GM12878 (cell line): ENCODE measurements at regions not wholly inside any gene's neighbourhood (a gene's known extent, or its start where the extent isn't known, plus 50 kb on each side); places are given as distances from the start of the nearest gene placed in this dataset.

Source experiments
- ATAC-seq: fragments of 200-7000 bp; cut with Tn5 transposase; 3 replicates; pipeline ENCODE4 v1.9.1; 2020; ENCODE audit warnings: mild to moderate bottlenecking, moderate library complexity
- BruUV-seq: library from RNA; stranded (reverse); fragments of 400-500 nt; replicated peaks from 2 replicates; lab custom pipeline; 2021; lab: Mats Ljungman, UMichigan
- CTCF ChIA-PET: fragments of 300-600 bp; sonication (Branson Sonifier 250); formaldehyde crosslinking; extraction: SDS; loops from one replicate; lab custom pipeline; 2021; ENCODE audit warnings: inconsistent platforms; lab: Yijun Ruan, JAX
- POLR2A ChIA-PET: fragments of 350-600 bp; formaldehyde crosslinking; extraction: SDS; loops from one replicate; lab custom pipeline; 2021; ENCODE audit warnings: inconsistent platforms; lab: Charles Lee
- RAD21 ChIA-PET: fragments of 300-600 bp; sonication (Branson Sonifier 250); formaldehyde crosslinking; loops from one replicate; lab custom pipeline; 2023; ENCODE audit warnings: antibody characterized with exemption; ENCODE audit not compliant: unreplicated experiment; lab: Charles Lee
- SMC1A ChIA-PET: fragments of 300-600 bp; sonication (Branson Sonifier 250); formaldehyde crosslinking; loops from one replicate; lab custom pipeline; 2023; ENCODE audit not compliant: unreplicated experiment, uncharacterized antibody; lab: Charles Lee
- DNase-seq: peaks from one replicate; pipeline ENCODE4 v3.0.0-alpha.2; 2011; ENCODE audit warnings: low read depth, low spot score
- FAIRE-seq: peaks from 3 replicates; lab custom pipeline; 2011; peaks lifted over from hg19 to GRCh38; lab: Jason Lieb, UNC
- H2AFZ ChIP-seq: 2 replicates; pipeline ENCODE4 v1.6.0; 2011; ENCODE audit warnings: low read depth, low read length, control low read depth; ENCODE audit not compliant: control insufficient read depth
- H3K27ac ChIP-seq: 2 replicates; pipeline ENCODE4 v1.5.1; 2011; ENCODE audit warnings: control low read depth; ENCODE audit not compliant: control insufficient read depth, insufficient read depth
- H3K27me3 ChIP-seq, 2 experiments: replicated peaks in 1 of 2; 2 replicates each; pipeline versions ENCODE4 v1.6.0 to v1.6.1; 2011; ENCODE audit warnings: low read length in 1 of 2; ENCODE audit not compliant: control insufficient read depth in 2 of 2, insufficient read depth in 2 of 2
- H3K36me3 ChIP-seq, 2 experiments: 2 replicates each; pipeline ENCODE4 v1.5.1; 2011; ENCODE audit warnings: low read length in 1 of 2; ENCODE audit not compliant: control insufficient read depth in 2 of 2, insufficient read depth in 2 of 2
- H3K4me1 ChIP-seq: 2 replicates; pipeline ENCODE4 v1.6.1; 2011; ENCODE audit warnings: mild to moderate bottlenecking, low read length, moderate library complexity, mixed read lengths; ENCODE audit not compliant: control insufficient read depth, insufficient read depth
- H3K4me2 ChIP-seq: 2 replicates; pipeline ENCODE4 v1.6.0; 2011; ENCODE audit warnings: control low read depth; ENCODE audit not compliant: control insufficient read depth, insufficient read depth
- H3K4me3 ChIP-seq: fragments of 200-600 bp; sonication (generic); 2 replicates; pipeline ENCODE4 v1.5.1; 2016
- H3K79me2 ChIP-seq: 2 replicates; pipeline ENCODE4 v1.6.0; 2011; ENCODE audit warnings: low read length; ENCODE audit not compliant: control insufficient read depth, insufficient read depth
- H3K9ac ChIP-seq: 2 replicates; pipeline ENCODE4 v1.8.0; 2011; ENCODE audit warnings: low read length, control low read depth, mixed read lengths; ENCODE audit not compliant: control insufficient read depth, insufficient read depth
- H3K9me3 ChIP-seq: replicated peaks from 3 replicates; pipeline ENCODE4 v1.5.1; 2011; ENCODE audit warnings: mild to moderate bottlenecking, low read length; ENCODE audit not compliant: control insufficient read depth, insufficient read depth
- H4K20me1 ChIP-seq: 2 replicates; pipeline ENCODE4 v1.6.0; 2011; ENCODE audit not compliant: control insufficient read depth, insufficient read depth
- NFXL1 ChIP-seq: fragments of 450-650 bp; IDR thresholded peaks from 2 replicates; pipeline ENCODE4 v1.6.1; 2017; ENCODE audit warnings: antibody characterized with exemption, mild to moderate bottlenecking, borderline replicate concordance
- NKRF ChIP-seq: fragments of 450-650 bp; conservative IDR thresholded peaks from 2 replicates; pipeline ENCODE4 v1.6.1; 2017; ENCODE audit warnings: mild to moderate bottlenecking, moderate library complexity
- NR2C1 ChIP-seq: fragments of 450-650 bp; IDR thresholded peaks from 2 replicates; pipeline ENCODE4 v1.6.1; 2017; ENCODE audit warnings: antibody characterized with exemption, mild to moderate bottlenecking, moderate library complexity
- WGBS: methylation state at CpG from one replicate; pipeline ENCODE4 v1.1.6; 2016; ENCODE audit warnings: low lambda C conversion rate; ENCODE audit not compliant: insufficient replicate concordance, insufficient coverage; ENCODE audit errors: missing lambda C conversion rate; 5-methylcytosine and 5-hydroxymethylcytosine counted together
- in situ Hi-C: fragments of 300-500 bp; cut with MboI; formaldehyde crosslinking; loops from 9 replicates; pipeline ENCODE4 v1.14.3; 2018; ENCODE audit warnings: mixed read lengths
- intact Hi-C: fragments of 100-400 bp; cut with micrococcal nuclease; formaldehyde crosslinking; loops from one replicate; pipeline ENCODE4 v1.14.2; 2022; ENCODE audit not compliant: unreplicated experiment
- TF ChIP-seq, protein P1 (sequence below): fragments of 450-650 bp; IDR thresholded peaks from 2 replicates; pipeline ENCODE4 v1.6.1; 2017; ENCODE audit warnings: mild to moderate bottlenecking, low read depth, inconsistent platforms; ENCODE audit not compliant: poor library complexity, severe bottlenecking

DNA sequence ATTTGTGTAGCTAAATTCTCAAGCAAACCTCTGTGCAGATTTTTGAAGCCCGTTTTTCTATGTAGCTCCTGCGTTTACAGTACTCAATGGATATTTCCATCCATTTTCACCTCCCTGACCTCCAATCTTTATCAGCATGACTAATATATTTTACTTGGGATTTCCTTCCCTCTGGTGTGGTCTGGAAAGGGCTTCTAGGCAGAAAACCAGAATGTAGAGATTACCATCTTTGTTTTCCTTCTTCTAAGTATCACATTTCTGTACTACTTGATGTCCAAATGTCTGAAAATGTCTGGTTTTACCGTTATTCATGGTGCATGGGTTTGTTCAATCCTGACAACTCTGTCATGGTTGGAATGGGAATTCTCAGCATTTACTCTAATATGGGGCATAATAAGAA, 907.6 kb upstream of the FLRT2 start (continued):
- no peak for TF ChIP-seq NKRF
- TF ChIP-seq, protein P1, sequence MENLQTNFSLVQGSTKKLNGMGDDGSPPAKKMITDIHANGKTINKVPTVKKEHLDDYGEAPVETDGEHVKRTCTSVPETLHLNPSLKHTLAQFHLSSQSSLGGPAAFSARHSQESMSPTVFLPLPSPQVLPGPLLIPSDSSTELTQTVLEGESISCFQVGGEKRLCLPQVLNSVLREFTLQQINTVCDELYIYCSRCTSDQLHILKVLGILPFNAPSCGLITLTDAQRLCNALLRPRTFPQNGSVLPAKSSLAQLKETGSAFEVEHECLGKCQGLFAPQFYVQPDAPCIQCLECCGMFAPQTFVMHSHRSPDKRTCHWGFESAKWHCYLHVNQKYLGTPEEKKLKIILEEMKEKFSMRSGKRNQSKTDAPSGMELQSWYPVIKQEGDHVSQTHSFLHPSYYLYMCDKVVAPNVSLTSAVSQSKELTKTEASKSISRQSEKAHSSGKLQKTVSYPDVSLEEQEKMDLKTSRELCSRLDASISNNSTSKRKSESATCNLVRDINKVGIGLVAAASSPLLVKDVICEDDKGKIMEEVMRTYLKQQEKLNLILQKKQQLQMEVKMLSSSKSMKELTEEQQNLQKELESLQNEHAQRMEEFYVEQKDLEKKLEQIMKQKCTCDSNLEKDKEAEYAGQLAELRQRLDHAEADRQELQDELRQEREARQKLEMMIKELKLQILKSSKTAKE: no peak

DNA sequence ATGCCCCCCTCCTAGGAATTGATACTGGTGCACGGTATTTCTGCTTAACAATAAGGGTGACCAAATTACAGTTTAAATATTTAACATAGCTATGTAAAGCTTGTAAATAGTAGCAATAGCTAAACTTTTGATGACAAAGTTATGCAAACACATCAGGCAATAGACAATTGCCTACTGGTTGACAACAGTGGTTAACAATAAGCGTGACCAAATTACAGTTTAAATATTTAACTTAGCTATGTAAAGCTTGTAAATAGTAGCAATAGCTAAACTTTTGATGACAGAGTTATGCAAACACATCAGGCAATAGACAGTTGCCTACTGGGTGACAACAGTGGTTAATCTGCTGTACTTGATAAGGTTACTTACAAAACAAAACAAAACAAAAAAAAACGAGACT, 886.5 kb upstream of the FLRT2 start:
- ChIA-PET POLR2A (no interaction called here), RAD21 (no interaction called here), CTCF (no interaction called here), SMC1A (no interaction called here)
- no TSS peak for BruUV-seq
- H2AFZ ChIP-seq: no peak overlapping the region
- in situ Hi-C loops: no loop called here
- no peaks in the 10 kb centered on the region for H3K4me1 ChIP-seq
- no peak overlapping the region for H3K9ac ChIP-seq
- no peaks in the 10 kb centered on the region for H3K36me3 ChIP-seq
- TF ChIP-seq NFXL1: no peak
- no peak for TF ChIP-seq NR2C1
- H3K27me3 ChIP-seq: no peaks in the 10 kb centered on the region
- no peaks in the 10 kb centered on the region for H4K20me1 ChIP-seq
- 0% methylated on average over 3 of the region's 3 CpGs for WGBS
- H3K4me3 ChIP-seq: no peak overlapping the region
- FAIRE-seq: no peak
- ATAC-seq: no peak
- no peak overlapping the region for H3K4me2 ChIP-seq
- intact Hi-C loops: no loop called here
- no peaks in the 10 kb centered on the region for H3K79me2 ChIP-seq
- no peaks in the 10 kb centered on the region for H3K9me3 ChIP-seq
- no peak overlapping the region for H3K27ac ChIP-seq
- no peak for DNase-seq
